Loucy (cell line): ENCODE measurements at regions not wholly inside any gene's neighbourhood (a gene's known extent, or its start where the extent isn't known, plus 50 kb on each side); places are given as distances from the start of the nearest gene placed in this dataset.
"Not testable (repeated sequence)": the region's sequence is repeated elsewhere in the genome, so short reads cannot be mapped to it uniquely, and the experiment has no call there.

Source experiments
- EZH2phosphoT487 ChIP-seq: fragments of 200-600 bp; IDR thresholded peaks from 2 replicates; pipeline ENCODE4 v1.6.1; 2018; ENCODE audit warnings: antibody characterized with exemption, mild to moderate bottlenecking, moderate library complexity, borderline replicate concordance
- TF ChIP-seq, protein P1 (sequence below): fragments of 200-600 bp; sonication (generic); conservative IDR thresholded peaks from 2 replicates; pipeline ENCODE4 v1.5.1; 2014; ENCODE audit warnings: mild to moderate bottlenecking, antibody characterized with exemption, low read length

DNA sequence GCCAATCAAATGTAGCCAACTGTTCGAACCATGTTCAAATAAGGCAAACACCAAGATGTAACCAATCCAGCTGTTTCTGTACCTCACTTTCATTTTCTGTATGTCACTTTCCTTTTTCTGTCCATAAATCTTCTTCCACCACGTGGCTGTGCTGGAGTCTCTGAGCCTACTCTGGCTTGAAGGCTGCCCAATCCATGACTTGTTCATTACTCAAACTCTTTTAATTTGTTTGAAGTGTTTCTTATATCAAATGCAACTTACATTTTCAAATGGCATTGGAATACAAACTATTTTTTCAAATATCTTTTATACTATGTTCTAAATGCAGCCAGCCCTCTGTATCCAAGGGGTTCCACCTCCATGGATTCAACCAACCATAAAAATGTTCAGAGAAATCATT is 245.6 kb upstream of the RFC3 start:
- TF ChIP-seq, protein P1, sequence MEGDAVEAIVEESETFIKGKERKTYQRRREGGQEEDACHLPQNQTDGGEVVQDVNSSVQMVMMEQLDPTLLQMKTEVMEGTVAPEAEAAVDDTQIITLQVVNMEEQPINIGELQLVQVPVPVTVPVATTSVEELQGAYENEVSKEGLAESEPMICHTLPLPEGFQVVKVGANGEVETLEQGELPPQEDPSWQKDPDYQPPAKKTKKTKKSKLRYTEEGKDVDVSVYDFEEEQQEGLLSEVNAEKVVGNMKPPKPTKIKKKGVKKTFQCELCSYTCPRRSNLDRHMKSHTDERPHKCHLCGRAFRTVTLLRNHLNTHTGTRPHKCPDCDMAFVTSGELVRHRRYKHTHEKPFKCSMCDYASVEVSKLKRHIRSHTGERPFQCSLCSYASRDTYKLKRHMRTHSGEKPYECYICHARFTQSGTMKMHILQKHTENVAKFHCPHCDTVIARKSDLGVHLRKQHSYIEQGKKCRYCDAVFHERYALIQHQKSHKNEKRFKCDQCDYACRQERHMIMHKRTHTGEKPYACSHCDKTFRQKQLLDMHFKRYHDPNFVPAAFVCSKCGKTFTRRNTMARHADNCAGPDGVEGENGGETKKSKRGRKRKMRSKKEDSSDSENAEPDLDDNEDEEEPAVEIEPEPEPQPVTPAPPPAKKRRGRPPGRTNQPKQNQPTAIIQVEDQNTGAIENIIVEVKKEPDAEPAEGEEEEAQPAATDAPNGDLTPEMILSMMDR: not testable (repeated sequence)
- not testable (repeated sequence) for TF ChIP-seq EZH2phosphoT487
